ENCODE measurements at regions not wholly inside any gene's neighbourhood (a gene's known extent, or its start where the extent isn't known, plus 50 kb on each side); places are given as distances from the start of the nearest gene placed in this dataset.

GRCh38 chr1:79633456-79633855 lies 626.9 kb upstream of the ADGRL4 start:
- DNase-seq (ENCODE audit: low read depth, low spot score) = no peak

GRCh38 chr1:79629414-79629813 lies 622.9 kb upstream of the ADGRL4 start:
- no peak for DNase-seq (ENCODE audit: low read depth, low spot score)

- no peak for DNase-seq (ENCODE audit: low read depth, low spot score)
Observed at GRCh38 chr1:79617777-79618176, 611.2 kb upstream of the ADGRL4 start.

DNA sequence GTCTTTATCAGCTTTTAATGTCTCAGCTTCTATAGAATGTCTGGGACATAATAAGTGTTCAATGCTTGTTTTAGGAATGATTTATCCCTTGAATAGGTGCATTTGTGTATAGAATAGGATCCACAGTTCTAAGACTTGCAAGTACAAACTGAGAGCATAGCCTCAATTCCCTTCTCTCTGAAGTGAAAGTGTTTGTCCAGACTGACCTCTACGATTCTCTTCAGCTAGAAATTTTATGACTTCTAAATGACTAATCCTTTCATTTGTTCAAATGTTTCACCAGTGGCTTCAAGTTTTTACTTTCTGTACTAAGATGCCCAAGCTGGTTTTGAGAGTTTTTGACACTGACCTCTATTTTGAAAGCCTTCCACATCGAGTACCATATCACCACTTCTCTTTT lies 608.2 kb upstream of the ADGRL4 start:
- DNase-seq (ENCODE audit: low read depth, low spot score) = no peak

DNA sequence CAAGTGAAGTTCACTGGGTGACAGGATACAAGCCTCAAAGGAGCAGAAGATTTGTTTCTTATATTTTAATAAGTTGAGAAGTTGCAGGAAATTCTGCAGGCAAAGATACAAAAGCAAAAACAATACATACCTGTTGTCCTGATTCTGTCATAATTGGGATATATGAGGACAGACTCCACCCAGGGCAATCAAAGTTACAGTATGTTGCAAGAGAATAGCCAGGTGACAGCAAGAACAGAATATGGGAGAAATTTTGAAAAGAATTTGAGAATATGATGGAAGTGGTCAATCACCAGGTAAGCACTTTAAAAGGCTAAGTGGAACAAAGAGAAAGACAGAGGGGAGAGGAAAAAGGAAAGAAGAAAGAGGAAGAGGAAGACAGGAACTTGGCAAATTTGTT lies 607.6 kb upstream of the ADGRL4 start:
- no peak for DNase-seq (ENCODE audit: low read depth, low spot score)

DNA sequence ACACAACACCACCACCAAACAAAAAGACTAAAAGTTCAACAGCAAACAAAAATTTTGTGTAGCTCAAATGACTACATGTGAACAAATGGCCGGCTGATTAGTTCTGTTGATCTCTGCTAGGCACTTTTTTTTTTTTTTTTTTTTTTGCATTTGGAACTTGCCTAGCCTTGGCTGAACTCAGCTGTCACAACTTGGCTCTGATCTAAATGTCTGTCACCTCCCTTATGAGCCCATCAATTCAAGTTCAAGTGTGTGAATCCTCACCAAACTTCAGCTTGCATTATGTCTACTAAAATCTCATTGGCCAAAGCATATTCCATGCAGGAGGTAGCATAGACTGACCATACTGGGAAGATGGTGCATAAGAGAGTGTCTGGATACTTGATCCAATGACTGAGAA lies 606.5 kb upstream of the ADGRL4 start:
- DNase-seq (ENCODE audit: low read depth, low spot score) = no peak

DNA sequence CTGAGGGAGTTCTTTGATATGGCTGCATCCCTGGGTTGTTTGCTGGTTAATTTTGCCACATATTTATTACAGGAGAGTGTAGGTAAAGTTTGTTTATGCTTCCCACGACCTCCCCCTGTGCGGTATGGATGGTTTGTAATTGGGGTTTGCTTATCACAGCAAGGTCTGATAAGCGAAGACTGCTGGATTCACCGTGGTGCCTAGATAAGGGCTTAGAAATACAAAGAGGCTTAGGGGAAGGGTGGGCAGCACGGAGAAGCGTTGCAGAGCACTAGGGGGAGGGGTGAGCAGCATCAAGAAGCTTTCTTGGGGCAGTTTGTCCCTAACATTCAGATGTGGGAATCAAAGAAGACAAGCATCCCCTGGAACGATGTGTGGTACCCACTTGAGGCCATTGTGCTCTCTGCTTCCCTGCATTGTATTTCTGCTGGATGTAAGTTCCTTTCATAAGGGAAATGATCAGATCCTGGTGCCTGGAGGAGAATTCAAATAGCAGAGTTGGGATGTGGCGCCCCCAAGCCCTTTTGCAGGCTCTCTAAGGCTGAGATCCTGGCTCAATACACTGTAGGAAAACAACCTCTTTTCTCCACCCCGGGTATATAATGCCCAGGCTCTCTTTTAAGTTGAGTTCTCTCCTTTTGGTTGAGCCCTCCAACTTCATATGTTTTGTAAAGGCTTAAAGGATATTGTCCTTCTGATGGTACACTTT lies 598.1 kb upstream of the ADGRL4 start:
- peak; percentile 44 for DNase-seq (ENCODE audit: low read depth, low spot score)

DNA sequence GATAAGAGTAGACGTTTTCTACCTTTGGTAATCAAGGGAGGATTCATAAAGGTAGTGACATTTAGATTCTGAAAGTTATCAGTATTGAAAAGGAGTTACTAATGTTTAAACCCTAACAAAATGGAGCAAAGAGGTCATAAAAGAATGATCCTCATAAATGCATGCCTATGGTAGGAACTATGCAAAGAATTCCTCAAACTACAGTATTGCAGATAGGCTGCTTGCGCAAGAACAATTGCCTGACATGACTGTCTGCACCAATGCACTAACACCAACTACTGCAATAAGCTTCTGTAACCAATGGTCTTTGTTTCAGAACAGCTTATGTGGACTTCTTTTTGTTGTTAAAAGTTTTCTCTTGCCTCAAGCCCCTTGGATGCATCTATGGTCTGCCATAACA lies 597.3 kb upstream of the ADGRL4 start:
- DNase-seq (ENCODE audit: low read depth, low spot score) = peak; percentile 6

- no peak for DNase-seq (ENCODE audit: low read depth, low spot score)
Observed at GRCh38 chr1:79599257-79599656, 592.7 kb upstream of the ADGRL4 start.

- DNase-seq (ENCODE audit: low read depth, low spot score) = no peak
Observed at GRCh38 chr1:79595931-79596330, 589.4 kb upstream of the ADGRL4 start.

DNA sequence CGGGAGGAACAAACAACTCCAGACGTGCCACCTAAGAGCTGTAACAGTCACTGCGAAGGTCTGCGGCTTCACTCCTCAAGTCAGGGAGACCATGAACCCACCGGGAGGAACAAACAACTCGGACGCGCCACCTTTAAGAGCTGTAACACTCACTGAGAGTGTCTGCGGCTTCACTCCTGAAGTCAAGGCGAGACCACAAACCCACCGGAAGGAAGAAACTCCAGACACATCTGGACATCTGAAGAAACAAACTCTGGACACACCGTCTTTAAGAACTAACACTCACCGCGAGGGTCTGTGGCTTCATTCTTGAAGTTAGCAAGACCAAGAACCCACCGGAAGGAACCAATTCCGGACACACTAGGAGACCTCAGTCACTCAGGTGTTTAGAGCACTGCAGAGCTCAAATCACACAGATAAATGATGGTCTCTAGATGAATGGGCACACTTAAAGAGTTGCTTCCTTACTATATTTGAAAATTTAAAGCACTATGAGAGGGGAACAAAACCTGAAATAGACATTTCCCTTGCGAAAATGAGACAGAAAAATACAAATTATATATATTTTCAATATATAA lies 587.7 kb upstream of the ADGRL4 start:
- DNase-seq (ENCODE audit: low read depth, low spot score) = no peak

GRCh38 chr1:79592707-79593106 lies 586.2 kb upstream of the ADGRL4 start:
- no peak for DNase-seq (ENCODE audit: low read depth, low spot score)

GRCh38 chr1:79588719-79589118 lies 582.2 kb upstream of the ADGRL4 start:
- DNase-seq (ENCODE audit: low read depth, low spot score) = no peak

DNA sequence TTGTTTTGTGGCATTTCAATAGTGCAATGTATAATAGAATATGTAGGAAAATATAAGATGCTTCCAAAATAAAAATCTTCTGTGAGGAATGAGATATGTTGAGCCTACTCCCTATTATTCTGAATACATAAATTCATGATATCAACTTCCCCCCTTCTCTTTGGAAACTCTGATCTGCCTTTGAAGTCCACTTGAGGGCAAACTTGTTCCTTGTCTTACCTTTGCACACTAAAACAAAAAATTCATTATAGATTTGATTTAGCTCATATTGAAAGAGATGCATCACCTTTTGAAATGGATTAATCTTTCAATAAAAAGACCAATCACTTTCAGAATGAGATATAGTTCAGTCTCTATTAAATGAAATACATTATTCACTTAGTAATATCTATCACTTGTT lies 580.7 kb upstream of the ADGRL4 start:
- no peak for DNase-seq (ENCODE audit: low read depth, low spot score)

- no peak for DNase-seq (ENCODE audit: low read depth, low spot score)
Observed at GRCh38 chr1:79585801-79586200, 579.3 kb upstream of the ADGRL4 start.

DNA sequence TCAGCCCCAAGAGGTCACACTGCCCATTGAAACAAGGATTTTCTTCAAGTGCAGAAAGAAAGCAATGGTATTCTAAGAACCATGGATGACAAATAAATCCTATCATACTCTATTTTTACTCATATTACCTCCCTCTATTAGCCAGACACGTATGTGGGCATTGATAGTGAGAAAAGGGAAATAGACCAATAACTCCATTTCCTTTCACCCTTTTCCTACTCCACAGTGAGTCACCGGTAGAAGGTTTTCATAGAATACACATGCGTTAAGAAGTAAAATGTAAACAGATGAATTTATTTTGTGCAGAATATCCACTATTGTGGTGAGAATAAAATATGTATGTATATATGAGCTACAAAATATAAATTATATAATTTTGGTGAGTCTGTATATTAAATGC lies 568.9 kb upstream of the ADGRL4 start:
- no peak for DNase-seq (ENCODE audit: low read depth, low spot score)

- DNase-seq (ENCODE audit: low read depth, low spot score) = no peak
Observed at GRCh38 chr1:79568411-79568810, 561.9 kb upstream of the ADGRL4 start.

- no peak for DNase-seq (ENCODE audit: low read depth, low spot score)
Observed at GRCh38 chr1:79561521-79561978, 555.0 kb upstream of the ADGRL4 start.

GRCh38 chr1:79556189-79556588 lies 549.7 kb upstream of the ADGRL4 start:
- DNase-seq (ENCODE audit: low read depth, low spot score) = no peak

- DNase-seq (ENCODE audit: low read depth, low spot score) = no peak
Observed at GRCh38 chr1:79554688-79555087, 548.2 kb upstream of the ADGRL4 start.

DNA sequence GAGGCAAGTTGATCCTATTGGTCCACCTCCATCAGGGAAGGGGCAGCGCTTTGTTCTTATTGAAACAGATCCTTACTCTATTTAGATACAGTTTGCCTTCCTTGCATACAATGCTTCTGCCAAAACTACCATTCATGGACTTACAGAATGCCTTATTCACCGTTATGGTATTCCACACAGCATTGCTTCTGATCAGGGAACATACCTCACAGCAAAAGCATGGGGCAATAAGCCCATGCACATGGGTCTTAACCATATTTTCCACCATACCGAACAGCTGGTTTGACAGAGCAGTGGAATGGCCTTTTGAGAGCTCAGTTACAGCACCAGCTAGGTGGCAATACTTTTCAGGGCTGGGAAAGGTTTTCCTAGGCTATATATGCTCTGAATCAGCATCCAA lies 544.8 kb upstream of the ADGRL4 start:
- DNase-seq (ENCODE audit: low read depth, low spot score) = no peak

DNA sequence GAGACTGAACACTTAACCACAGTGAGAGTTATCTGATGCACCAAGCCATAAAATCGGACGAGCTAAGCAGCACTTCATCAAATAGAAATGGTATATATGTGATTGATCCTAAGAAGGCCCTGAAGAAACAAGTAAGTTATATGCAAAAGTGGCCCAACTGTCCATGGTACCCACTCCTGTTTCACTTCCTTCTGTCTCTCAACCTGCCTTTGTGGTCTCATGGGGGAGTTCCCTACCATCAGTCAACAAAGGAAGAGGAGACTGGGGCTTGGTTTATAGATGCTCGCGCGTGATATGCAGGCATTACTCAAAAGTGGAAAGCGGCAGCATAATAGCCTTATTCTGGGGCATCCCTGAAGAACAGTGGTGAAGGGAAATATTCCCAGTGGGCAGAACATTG lies 543.9 kb upstream of the ADGRL4 start:
- no peak for DNase-seq (ENCODE audit: low read depth, low spot score)

DNA sequence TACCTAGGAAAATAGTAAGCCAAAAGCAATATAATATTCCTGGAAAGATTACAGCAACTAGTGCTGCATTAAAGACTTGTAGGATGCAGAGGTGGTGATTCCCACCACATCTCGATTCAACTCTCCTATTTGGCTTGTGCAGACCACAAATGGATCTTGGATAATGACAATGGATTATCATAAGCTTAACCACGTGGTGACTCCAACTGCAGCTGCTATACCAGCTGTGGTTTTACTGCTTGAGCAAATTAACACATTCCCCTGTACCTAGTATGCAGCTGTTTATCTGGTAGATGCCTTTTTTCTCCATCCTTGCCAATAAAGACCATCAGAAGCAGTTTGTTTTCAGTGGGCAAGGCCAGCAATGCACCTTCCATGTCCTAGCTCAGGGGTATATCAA lies 542.7 kb upstream of the ADGRL4 start:
- DNase-seq (ENCODE audit: low read depth, low spot score) = no peak

DNA sequence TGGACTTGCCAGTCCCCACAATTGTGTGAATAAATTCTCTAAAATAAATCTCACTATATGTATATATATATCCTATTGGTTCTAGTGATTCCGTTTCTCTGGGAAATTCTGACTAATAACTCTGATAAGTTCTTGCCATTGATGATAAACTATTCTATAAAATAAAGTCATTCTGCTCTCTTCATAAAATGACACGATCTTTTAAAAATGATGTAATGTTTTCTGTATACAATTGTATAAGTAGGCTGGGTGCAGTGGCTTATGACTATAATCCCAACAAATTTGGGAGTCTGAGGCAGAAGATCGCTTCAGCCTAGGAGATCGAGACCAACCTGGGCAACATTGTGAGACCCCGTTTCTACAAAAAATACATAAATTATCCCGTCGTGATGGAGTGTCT lies 541.0 kb upstream of the ADGRL4 start:
- no peak for DNase-seq (ENCODE audit: low read depth, low spot score)

Measured in ELF-1 (cell line).